Renal cortical epithelial cell (primary cell): ENCODE measurements at regions not wholly inside any gene's neighbourhood (a gene's known extent, or its start where the extent isn't known, plus 50 kb on each side); places are given as distances from the start of the nearest gene placed in this dataset.

ENCODE experiments used
- DNase-seq: peaks from one replicate; pipeline ENCODE4 v3.0.0-alpha.2; 2011; ENCODE audit warnings: low read depth

GRCh38 chr22:48680601-48681000 is 1147.1 kb downstream of the BRD1 start:
- no peak for DNase-seq

DNA sequence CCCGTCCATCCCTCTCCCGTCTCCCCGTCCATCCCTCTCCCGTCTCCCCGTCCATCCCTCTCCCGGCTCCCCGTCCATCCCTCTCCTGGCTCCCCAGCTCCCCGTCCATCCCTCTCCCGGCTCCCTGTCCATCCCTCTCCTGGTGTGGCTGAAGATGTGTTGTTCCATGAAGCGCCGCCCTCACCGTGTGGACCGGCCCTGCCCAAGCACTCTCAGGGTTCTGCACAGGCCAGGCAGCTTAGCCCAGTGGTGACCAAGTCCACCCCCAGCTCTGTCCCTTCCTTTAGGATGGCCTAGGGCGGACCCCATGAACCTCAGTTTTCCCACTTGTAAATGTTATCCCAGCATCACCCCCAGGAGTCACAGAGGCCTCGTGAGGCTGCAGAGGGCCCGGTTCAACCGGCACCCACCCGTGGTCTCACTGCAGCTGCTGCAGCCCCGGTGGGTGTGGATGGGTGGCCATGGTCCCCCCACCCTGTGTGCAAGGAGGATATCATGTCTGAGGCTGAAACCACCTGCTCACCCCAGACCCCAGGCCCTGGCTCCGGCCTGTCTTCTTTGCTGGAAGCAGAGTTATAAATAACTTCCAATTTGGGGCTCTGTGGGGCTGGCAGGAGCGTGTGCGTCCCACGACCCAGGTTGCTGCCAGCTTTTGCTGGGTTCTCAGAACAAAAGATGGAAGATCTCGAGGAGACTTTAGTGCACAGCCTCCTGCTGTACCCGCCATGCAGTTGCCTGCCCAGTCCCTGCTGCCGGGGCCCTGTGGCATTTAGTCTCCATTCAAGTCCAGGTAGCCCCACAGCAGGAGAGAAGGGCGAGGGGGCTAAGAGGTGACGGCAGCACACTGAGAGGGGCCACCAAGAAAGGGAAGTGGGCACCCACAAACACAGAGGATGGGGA is 1147.8 kb downstream of the BRD1 start:
- no peak for DNase-seq

- no peak for DNase-seq
Measured at GRCh38 chr22:48678171-48679135, 1149.2 kb downstream of the BRD1 start.

DNA sequence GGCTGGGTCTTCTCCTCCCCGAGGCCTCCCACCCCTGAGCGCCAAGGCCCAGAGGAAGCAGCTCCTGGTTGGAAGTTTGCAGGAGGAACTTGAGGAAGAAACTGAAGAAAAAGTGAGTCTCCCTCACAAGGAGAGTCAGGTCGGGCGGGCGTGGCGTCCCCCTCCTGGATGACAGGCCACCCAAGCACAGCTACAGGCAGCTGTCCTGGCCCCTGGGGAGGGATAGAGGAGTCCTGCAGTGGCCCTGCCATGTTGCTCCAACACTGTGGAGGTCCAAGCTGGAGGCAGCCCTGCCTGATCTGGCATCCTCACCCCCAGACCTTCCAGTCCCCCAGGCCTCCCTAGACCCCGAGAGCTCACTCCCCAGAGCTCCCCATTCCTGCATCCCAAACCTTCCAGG is 1150.1 kb downstream of the BRD1 start:
- DNase-seq, result no peak

- DNase-seq, result no peak
Measured at GRCh38 chr22:48677168-48677520, 1150.5 kb downstream of the BRD1 start.

DNA sequence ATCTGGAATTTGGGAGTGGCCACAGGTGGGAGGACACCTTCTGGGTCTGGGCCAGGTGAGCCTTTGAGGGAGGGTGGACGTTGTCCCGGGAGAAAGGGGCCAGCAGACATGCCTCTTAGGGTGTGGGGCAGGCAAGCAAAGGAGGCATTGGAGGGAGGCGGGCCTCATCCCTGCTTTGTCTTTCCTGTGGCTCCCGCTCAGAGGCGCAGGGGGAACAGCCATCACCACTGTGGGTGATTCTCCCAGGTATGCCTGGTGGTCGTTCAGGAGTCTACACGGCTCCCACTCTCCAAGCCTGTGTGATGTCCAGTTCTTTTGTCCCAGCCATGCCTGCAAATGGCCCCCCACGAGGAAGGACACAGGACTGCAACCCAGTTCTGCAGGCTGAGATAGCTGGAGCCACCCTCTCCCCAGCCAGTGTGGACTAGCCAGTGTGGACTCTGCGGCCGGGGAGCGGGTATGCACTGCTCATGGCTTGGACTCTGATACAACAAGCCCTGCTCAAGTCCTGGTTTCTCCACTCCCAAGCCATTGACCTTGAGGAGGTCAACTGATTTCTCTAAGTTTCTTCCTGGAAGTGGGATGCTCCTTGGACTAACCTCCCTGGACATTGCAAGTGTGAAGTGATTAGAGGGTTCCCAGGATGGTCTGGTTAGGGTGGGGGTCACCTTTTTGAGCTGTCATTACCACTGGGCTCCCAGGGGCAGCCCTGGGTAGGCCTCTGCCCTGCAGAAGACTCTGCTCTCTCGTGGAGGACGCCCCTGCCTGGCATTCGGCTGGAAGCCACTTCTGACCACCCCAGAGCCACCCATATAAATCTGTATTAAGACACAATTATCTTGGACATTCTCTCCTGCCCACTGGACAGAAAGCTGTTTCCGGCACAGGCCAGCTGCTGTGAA is 1151.2 kb downstream of the BRD1 start:
- no peak for DNase-seq

GRCh38 chr22:48675830-48676145 is 1151.9 kb downstream of the BRD1 start:
- no peak for DNase-seq

GRCh38 chr22:48675141-48675829 is 1152.4 kb downstream of the BRD1 start:
- DNase-seq, result no peak

DNA sequence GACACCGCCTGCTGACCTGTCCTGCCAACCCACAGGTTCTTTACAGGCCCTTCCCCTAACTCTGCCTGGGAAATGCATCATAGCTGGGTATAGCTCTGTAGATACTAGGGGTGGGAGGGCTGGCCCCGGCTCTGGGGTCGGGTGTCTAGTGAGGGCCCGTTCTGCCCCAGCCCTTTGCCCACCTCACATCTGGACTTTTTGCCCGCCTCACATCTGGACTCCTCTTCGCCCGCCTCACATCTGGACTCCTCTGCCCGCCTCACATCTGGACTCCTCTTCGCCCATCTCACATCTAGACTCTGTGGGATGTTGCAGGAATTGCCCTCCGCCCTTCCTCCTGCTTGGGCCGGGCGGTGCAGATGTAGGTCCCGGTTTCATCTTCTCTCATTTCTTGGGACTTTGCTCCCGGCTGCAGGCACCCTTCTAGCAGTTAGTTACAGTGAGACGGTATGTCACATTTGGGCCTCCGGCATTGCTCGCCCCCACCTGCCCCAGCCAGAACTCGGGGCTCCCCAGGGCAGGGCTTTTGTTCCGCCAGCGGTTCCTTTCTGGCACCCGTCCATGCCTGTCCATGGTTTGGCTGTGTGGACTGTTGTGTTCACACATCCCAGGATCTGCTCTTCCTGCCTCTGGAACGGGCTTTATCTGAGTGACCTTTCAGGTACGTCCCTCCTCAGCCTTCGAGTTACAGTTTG is 1153.7 kb downstream of the BRD1 start:
- no peak for DNase-seq

GRCh38 chr22:48672387-48672786 is 1155.3 kb downstream of the BRD1 start:
- DNase-seq, result no peak

DNA sequence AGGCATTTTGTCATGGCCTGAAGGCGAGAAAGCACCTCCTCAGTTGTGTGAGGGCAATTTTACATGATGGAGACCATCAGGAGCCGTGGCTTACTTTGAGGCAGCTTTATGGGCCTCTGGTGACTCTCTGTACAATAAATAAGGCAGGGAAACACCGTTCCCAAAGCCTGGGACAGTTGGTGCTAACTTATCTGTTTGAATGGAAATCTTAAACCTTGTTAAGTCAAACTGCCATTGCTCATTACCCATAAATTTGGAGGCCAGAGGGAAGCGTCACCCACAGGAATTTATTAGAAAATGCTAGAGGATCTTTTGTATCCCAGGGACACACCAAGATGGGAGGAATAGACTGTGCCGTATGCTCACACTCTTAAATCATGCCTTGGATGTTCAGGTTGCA is 1156.9 kb downstream of the BRD1 start:
- no peak for DNase-seq

GRCh38 chr22:48669986-48670716 is 1157.5 kb downstream of the BRD1 start:
- no peak for DNase-seq

- no peak for DNase-seq
Measured at GRCh38 chr22:48669226-48669625, 1158.4 kb downstream of the BRD1 start.

DNA sequence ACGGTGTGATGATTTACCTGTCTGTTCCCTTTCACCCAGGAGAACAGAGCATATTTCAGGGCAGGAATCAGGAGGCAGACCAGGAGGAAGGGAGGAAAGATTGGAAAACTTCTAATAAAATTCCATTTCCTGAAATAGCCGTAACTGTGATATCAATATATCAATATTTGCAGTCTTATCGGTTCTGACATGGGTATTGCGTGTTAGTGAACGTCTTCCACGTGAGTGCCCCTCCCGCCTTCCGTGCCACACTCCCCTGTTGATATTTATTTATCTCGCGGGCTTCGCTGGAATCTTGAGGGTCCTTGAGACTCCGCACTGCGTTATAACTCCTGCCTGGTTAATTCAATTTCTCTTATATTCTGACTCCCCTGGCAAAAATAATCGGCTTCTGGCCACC is 1160.4 kb downstream of the BRD1 start:
- DNase-seq, result no peak

GRCh38 chr22:48666620-48667019 is 1161.1 kb downstream of the BRD1 start:
- no peak for DNase-seq

DNA sequence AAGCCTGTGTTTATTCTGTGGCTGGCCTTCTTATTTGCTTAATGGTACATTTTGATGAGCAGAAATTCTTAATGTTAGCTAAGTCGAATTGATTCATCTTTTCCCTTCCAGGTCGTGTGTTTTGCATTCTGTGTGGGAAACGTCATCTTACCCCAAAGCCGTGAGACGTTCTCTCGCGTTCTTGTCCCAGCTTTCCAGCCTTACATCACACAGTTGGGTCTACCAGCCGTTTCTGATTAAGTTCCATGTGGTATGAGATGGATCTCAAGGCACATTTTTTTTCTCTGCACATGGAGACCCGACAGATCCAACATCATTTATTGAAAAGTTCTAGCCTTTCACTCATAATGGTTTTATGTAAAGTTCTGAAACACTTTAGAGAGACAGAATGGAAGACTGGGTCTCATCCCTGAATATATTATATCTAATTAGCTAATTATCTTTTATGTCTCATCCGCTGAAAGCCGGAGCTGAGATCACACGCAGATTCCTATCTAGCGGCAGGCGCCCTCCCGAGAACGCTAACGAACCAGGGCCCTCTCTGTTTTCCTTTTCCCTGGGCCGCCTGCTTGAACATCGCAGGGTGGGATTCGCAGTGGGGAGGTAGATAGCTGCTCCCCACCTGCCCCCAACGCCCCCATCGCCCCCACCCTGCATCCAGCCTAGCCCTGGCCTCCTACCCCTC is 1162.2 kb downstream of the BRD1 start:
- no peak for DNase-seq

DNA sequence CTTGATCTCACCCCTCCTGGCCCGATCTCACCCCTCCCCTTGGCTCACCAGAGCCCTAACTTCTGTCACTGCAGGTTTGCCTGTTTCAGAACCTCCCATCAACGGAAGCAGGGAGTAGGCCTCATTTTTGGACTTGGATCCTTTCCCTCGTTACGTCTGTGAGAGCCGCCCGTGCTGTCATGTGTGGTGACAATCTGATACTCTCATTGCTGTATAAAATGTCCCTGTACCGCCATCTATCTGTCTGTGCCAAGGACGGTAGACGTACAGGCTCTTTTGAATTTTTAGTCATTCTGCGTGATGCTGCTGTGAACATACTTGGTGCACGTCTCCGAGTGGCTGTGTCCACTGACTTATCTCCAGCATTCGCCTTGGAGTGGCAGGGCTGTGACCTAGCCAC is 1163.1 kb downstream of the BRD1 start:
- no peak for DNase-seq

DNA sequence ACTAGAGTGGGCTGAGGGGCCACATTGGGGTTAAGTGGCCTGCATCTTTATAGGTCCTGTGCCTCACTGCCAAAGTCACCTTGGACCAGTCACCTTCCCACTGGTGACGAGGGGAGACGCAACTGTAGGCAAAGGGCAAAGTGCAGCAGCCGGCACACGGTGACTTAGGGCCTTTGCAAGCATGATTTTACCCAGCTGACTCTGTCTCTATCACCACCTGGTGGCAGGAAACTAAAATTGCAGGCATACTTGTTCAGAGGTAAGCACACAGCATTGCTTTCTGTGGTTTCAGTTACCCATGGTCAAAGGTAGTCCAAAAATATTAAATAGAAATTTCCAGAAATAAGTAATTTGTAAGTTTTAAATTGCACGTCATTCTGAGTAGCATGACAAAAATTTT is 1164.4 kb downstream of the BRD1 start:
- DNase-seq, result no peak

GRCh38 chr22:48662476-48663135 is 1165.1 kb downstream of the BRD1 start:
- DNase-seq, result no peak
